NCI-H1436 (cell line): ENCODE measurements at regions not wholly inside any gene's neighbourhood (a gene's known extent, or its start where the extent isn't known, plus 50 kb on each side); places are given as distances from the start of the nearest gene placed in this dataset.

ENCODE experiments used
- DNase-seq: peaks from one replicate; lab custom pipeline; 2025; lab: John Stamatoyannopoulos, UW

DNA sequence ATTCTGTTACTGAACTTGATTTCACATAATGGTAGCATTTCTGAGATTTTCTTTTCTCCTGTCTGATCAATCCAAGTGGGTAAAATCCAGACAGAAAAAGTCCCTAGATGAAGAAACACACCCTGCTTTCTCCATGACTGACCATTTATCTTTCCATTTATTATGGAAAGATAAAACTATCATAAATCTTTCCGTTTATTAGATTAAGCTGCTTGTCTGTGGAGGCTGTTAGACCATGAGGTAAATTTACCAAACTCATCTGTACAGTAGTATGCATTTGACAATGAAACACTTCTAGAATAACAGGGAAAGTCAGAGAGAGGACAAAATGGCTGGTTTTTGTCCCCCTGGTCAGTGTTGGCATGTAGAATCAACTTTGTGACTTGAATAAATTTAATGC lies 491.2 kb upstream of the SEMA6A start:
- DNase-seq, result no peak

DNA sequence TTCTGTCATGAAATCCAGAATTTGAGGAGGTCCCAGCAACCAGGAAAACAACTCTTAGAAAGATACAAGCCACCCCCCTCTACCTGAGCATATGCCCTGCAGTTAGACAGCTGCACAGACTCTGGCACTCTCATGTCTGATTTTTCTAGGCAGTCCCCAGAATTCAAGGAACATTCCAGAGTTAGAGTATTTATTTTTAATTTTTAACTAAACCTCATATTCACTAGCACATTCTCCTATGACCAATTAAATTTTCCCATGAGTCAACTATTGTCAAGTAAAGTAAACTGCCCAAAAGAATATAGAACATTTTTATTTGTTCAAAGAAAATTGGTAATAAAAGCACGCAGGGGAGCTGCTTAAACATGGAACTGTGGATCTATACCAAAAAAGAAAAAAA lies 490.5 kb upstream of the SEMA6A start:
- DNase-seq, result no peak

GRCh38 chr5:117060099-117060498 lies 485.5 kb upstream of the SEMA6A start:
- DNase-seq, result no peak

DNA sequence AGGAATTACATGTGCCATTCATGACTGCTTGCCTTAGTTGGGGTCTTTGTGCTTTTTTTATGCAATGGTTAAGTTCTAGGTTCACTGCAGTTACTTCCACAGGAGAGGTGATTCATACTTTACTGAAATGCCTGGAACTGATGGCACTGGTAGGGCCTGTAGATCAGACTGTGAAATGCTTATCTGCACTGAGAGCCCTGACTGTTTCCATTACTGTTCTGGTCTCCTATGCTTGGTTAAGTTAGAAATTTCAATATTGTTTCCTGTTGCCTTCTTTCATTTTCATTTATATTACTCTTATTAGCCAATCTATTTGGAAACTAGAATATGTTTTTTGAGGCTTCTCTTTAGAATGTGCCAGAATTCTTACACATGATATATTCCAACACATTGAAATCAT lies 484.1 kb upstream of the SEMA6A start:
- DNase-seq, result no peak

DNA sequence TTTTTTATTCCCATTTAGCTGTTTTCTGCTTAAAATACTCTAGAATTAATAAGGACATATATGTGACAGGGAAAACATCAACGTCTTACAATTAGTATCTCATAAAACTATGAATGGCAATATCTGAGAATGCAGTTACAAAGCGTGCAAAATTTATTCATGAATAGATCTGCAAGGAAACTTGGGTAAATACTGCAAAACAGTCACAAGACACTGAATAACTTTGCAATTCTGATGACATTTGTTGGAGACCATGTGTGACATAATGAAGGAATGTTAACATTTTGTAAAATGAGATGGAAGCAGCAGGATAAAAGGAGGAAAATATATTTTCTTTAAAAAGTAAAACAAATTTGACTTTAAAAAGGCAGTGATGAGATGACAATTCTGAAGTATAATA lies 480.9 kb upstream of the SEMA6A start:
- no peak for DNase-seq

- no peak for DNase-seq
Observed at GRCh38 chr5:117054911-117055310, 480.3 kb upstream of the SEMA6A start.

- DNase-seq, result no peak
Observed at GRCh38 chr5:117054141-117054540, 479.5 kb upstream of the SEMA6A start.

DNA sequence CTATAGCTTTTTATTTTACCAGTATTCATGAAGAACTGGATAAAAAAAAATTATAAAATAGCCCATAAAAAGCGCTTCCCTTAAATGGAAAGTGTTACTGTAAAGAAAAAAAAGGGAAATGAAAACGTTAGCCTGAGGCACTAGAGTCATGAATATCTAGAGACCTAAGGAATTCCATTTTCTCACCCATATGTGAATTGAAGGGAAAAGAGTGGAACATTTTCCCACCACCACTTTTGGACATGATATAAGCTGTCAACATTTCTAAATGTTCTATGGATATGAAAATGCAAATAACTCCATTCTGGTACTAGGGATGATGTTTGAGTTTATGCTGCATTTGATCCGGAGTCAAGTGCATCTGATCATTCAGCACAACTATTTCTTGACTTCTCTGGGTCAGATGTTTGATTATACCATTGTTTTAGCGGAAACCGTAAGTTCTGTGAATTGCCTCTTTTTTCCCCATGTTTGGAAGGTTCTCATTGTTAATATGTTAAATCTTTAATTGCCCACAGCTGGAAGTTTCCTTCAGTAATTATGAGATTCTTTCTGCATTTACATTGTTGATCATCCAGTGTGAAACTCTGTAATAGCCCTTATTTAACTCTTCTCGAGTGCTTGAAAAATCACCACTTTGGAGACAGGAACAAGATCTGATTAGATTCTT lies 467.4 kb upstream of the SEMA6A start:
- DNase-seq, result no peak

GRCh38 chr5:117039035-117039434 lies 464.4 kb upstream of the SEMA6A start:
- DNase-seq, result no peak

DNA sequence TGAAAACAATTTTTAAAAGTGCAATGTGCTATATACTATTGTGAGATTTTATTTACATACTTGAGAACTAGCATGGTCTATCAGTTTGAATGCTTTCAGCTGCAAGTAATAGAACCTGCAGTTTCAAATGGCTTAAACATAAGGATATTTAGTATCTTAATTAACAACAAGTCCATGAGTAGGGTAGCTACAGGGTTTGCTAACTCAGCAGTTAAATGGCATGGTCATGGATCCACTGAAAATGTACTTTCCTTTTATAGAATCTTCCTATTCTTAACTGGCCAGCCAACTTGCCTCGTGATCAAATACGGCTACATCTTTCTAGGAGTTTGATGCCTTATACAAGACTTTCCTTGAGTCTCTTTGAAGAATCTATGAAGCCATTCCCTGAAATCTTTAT lies 452.8 kb upstream of the SEMA6A start:
- DNase-seq, result no peak

GRCh38 chr5:117020999-117021398 lies 446.4 kb upstream of the SEMA6A start:
- no peak for DNase-seq

DNA sequence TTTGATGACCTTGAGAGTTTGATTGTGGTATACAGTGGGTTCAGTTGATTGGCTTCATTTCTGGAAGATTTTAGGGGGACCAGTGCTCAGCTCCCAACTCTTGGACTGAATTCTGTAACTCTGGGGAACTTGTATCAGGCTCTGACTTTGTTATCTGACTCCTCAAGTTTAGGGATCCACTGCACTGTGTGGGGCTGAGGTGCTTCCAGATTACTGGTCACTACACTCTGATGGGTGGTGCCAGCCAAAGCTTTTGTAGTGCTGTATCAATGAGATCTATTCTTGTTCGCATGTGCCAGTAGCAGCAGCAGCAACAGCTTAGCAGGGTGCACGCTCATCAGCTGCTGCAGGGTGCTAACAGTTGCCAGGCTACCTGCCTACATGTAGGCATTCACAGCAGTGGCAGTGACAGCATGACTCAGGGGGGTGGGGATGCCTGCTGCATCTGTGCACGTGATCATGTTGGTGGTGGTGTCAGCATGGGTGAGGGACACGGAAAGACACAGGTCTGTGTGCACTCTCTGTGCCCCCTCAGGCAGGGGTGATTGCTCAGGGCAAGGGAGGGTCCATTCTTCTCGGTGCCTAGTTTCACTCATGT lies 438.8 kb upstream of the SEMA6A start:
- DNase-seq, result no peak

GRCh38 chr5:117010574-117010973 lies 436.0 kb upstream of the SEMA6A start:
- DNase-seq, result no peak

DNA sequence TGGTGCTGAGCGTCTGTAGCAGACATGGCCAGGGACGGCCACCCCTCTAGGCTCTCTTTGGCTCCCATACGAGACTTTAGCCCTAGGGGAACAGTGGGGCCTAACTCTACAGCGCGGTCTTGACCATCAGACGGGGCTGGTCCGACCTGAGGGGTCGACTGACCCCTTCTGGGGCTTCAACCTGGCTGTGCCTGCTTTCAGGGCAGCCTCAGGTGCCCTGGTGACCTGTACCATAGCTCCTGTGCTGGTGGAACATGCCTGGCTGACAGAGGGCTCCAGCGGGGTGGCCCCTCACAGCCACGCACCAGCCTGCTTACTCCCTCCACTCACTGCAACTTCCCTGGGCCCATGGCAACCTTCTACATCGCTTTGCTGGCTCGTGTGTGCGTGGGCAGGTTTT lies 423.4 kb upstream of the SEMA6A start:
- no peak for DNase-seq

GRCh38 chr5:116992681-116993080 lies 418.1 kb upstream of the SEMA6A start:
- DNase-seq, result no peak

- DNase-seq, result no peak
Observed at GRCh38 chr5:116989995-116990394, 415.4 kb upstream of the SEMA6A start.

- no peak for DNase-seq
Observed at GRCh38 chr5:116982035-116982434, 407.4 kb upstream of the SEMA6A start.

DNA sequence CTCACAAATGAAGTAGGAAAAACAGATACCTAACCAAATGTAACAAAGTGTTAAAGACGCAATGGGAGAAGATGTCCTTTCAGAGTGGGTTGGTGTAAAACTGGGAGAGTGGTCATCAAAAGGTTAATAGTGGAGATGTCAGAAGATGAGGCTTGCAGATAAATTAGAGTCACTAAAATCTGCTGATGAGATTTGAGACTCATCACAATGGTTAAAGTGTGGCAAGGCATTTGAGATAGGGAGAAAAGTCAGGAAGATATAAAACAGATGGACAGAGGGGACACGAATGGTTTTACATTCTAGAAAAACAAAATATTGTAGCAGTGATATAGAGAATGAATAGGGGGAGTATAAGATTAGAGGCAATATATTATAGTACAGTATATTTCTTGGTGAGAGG lies 406.0 kb upstream of the SEMA6A start:
- DNase-seq, result no peak

GRCh38 chr5:116976767-116977166 lies 402.1 kb upstream of the SEMA6A start:
- DNase-seq, result no peak

- no peak for DNase-seq
Observed at GRCh38 chr5:116971131-116971530, 396.5 kb upstream of the SEMA6A start.

- no peak for DNase-seq
Observed at GRCh38 chr5:116970318-116970717, 395.7 kb upstream of the SEMA6A start.

DNA sequence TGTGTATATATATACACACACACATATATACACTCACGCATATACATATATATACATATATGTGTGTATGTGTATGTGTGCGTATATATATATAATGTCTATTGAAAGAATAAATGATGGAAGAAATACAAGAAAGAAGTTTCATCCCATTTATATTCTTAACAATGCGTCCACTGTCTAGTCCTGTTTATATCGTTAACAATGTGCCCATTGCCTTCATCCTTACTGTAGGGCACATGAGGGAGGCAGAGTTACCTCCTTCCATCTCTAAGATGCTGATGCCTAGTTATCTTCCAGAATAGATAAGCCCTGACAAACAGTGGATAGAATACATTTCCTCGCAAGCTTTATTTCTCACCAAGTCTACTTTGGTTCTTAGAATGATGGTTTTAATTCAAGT lies 389.8 kb upstream of the SEMA6A start:
- DNase-seq, result no peak

GRCh38 chr5:116961021-116961420 lies 386.4 kb upstream of the SEMA6A start:
- no peak for DNase-seq

DNA sequence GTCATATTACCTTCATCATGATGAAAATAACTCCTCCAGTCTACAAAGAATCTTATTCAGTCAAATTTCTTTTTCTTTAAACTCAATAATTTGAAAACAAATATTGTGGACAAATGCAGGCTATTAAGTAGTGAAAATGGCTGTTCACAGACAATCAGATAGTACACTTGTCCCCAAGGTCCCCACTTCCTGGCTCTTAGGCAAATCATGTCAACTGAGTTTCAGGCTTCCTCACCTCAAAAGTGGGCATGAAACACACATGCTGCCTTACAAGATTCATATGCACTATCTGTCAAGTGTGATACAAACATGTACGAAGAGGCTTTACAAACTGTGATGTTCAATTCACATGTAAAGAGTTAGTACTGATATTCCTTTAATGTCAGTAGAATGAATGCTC lies 385.2 kb upstream of the SEMA6A start:
- no peak for DNase-seq
